ENCODE measurements at regions not wholly inside any gene's neighbourhood (a gene's known extent, or its start where the extent isn't known, plus 50 kb on each side); places are given as distances from the start of the nearest gene placed in this dataset.

- no peak for DNase-seq
These were observed 990.0 kb downstream of the KCNT2 start for GRCh38 chr1:195618287-195618686.

GRCh38 chr1:195617106-195617505 is 991.1 kb downstream of the KCNT2 start:
- no peak for DNase-seq

GRCh38 chr1:195608883-195609282 is 999.4 kb downstream of the KCNT2 start:
- no peak for DNase-seq

- no peak for DNase-seq
These were observed 1001.8 kb downstream of the KCNT2 start for GRCh38 chr1:195606483-195606882.

DNA sequence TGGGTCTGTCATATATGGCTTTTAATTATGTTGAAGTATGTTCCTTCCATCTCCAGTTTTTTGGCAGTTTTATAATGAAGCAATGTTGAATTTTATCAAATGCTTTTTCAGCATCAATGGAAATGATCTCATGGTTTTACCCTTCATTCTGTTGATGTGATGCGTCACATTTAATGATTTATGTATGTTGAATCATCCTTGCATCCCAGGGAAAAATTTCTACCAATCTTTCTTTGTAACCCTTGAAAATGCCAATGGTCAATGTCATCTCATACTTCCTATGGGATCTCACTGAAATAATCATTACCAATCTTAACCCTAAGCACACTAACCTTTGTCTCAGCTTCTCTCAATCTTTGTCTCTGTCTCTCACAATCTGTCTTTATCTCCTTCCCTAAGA is 1004.0 kb downstream of the KCNT2 start:
- no peak for DNase-seq

- DNase-seq = no peak
These were observed 1010.3 kb downstream of the KCNT2 start for GRCh38 chr1:195597891-195598290.

DNA sequence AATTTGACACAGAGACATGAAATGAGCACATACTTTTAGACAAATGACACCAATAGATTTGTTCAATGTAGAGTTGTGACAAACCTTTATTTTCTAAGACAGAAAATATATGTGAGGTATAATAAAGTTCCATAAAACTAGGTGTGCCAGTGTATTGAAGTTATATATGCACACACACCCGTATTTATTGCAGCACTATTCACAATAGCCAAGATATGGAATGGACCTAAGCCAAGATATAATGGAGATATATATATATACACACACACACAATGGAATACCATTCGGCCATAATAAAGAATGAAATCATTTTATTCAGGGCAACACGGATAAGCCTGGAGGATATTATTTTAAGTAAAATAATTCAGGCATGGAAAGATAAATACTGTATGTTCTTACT is 1013.5 kb downstream of the KCNT2 start:
- DNase-seq = no peak

GRCh38 chr1:195594322-195594721 is 1013.9 kb downstream of the KCNT2 start:
- DNase-seq = no peak

DNA sequence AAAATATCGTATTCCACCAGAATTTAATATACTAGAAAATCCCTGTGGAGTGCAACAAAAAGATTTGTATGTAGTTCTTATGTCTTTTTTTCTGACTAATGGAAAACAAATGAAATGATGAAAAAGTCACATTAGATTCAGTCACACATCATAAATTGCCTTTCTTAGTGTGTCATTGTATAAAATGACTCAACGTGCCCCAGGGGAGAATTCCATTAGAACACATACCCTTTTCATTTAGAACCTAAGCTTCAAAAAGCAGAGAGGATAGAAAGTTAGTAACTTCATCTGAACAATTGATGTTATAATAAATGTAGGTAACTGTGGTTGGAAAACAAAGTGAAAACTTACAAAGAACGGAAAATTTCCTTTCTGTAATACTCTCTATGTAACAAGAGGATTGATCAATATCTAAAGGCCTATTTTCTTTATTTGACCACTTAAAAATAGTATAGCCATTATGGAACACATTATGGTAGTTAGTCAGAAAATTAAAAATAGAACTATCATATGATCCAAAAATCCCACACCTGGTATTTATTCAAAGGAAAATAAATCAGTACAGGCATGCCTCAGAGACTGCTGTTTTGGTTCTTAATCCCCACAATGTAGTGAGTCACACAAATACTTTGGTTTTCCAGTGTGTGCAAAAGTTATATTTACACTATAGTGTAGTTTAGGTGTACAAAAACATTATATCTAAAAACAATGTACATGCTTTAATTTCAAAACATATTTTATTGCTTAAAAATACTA is 1016.1 kb downstream of the KCNT2 start:
- no peak for DNase-seq

DNA sequence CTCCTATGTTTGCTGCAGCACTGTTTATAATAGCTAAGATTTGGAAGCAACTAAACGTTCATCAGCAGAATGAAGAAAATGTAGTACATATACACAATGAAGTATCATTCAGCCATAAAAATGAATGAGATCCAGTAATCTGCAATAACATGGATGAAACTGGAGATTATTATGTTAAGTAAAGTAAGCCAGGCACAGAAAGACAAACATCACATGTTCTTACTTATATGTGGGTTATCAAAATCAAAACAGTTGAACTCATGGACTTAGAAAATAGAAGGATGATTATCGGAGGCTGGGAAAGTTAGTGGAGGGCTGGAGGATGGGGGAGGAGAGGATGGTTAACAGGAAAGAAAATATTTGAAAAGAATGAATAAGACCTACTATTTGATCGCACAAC is 1017.6 kb downstream of the KCNT2 start:
- no peak for DNase-seq

DNA sequence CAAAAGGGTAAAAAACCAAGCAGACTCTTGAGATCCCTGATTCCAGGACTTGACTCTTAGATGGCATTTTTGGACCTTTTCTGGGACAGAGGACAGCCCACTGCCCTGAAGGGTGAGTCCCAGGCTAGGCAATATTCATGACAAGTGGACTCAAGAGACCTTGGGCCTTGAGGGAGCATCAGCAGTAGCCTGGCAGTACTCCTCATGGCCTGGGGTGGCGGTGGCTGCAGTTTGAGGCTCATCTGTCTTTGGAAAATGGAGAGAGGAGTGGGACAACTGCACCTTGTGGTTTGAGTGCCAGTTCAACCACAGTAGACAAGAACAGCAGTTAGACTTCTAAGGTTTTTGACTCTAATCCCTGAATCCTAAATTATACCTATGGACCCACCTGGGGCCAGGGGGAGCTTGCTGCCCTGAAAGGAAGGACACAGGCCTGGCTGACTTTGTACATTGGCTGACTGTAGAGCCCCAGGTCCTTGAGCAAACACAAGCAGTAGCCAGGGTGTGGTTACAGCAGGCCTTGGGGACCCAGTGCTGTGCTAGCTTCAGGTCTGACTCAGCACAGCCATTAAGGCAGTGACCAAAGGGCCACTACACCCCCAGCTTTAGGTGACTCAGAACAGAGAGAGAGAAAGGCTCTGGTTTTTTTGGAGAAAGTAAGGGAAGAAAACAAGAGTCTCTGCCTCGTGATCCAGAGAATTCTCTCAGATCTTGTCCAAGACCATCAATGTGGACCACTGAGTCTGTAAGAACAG is 1023.2 kb downstream of the KCNT2 start:
- DNase-seq = no peak

- DNase-seq = no peak
These were observed 1027.3 kb downstream of the KCNT2 start for GRCh38 chr1:195580988-195581387.

DNA sequence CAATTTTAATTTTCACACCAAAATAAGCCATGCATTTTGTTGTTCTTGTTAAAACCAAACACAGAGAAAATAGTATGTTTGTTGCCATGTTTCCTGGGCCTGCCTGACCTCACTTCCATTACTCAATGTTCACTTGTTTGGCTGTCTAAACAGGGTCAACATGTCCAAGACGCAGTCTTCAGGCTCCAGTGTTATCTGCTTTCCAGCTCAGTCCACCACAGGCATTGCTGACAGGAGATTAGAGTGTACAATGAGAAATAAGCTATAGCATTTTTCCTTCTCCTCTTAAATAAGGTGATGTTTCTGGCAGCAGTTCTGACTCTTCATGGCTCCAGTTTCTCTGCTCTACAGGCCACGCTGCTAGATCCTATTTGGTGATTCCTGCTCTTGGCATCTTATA is 1030.5 kb downstream of the KCNT2 start:
- DNase-seq = no peak

DNA sequence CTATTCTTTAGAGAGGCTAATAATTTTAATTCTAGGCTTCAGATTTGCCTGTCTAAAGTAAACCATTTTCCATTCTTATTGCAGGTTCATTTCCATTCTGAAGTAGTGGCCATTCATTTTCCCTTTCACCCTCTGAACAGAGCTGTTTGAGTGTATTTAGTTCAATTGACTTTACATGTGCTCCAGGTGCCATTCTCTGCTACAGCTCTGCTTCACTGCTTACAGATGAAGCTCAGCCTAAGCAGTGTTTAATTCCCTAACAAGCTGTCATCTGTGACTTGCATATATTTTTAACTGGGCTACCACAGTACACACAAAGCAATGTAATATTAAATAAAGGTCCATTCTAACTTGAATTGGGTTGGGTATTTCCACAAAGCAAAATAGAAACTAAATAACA is 1031.6 kb downstream of the KCNT2 start:
- DNase-seq = no peak

DNA sequence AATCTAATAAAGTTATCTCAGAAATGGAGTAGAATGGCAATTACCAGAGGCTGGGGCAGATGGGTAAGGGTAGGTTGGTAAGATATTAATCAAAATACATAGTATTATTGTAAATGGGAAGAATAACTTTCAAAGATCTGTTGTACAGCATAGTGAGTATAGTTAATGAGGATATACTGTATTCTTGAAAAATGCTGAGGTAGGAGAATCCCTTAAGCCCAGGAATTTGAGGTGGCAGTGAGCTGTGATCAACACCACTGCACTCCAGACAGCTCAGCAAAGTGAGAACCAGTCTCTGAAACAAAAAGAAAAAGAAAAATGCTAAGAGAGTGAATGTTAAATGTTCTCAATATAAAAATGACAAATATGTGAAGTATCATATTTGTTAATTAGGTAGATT is 1033.7 kb downstream of the KCNT2 start:
- no peak for DNase-seq

DNA sequence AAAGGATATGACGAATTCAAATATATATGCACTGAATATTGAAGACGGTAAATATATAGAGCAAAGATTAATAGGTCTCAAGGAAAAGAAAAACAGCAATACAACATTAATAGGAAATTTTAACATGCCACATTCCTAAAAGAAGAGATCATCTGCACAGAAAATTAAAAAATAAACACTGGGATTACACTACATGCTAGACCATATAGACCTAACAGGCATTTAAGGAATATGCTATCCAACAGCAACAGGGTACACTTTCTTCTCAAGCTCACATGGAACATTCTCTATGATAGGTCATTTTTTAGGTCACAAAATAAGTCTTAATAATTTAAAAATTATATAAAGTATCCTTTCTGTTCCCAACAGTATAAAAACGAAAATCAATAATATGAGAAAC is 1038.3 kb downstream of the KCNT2 start:
- DNase-seq = no peak

GRCh38 chr1:195568389-195568788 is 1039.9 kb downstream of the KCNT2 start:
- DNase-seq = no peak

- no peak for DNase-seq
These were observed 1046.2 kb downstream of the KCNT2 start for GRCh38 chr1:195562074-195562473.

GRCh38 chr1:195550071-195550862 is 1058.0 kb downstream of the KCNT2 start:
- no peak for DNase-seq

DNA sequence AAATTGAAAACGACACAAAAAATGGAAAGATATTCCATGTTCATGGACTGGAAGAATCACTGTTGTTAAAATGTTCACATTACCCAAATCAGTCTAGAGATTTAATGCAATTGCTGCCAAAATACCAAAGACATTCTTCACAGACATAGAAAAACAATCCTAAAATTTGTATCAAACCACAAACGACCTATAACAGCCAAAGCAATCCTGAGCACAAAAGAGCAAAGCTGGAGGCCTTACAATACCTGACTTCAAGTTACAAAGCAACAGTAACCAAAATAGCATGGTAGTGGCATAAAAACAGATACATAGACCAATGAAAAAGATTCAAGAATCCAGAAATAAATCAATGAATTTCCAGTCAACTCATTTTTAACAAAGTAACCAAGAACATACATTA is 1077.3 kb downstream of the KCNT2 start:
- DNase-seq = no peak

GRCh38 chr1:195529881-195530280 is 1078.4 kb downstream of the KCNT2 start:
- DNase-seq = no peak

- DNase-seq = no peak
These were observed 1087.5 kb downstream of the KCNT2 start for GRCh38 chr1:195520757-195521156.

DNA sequence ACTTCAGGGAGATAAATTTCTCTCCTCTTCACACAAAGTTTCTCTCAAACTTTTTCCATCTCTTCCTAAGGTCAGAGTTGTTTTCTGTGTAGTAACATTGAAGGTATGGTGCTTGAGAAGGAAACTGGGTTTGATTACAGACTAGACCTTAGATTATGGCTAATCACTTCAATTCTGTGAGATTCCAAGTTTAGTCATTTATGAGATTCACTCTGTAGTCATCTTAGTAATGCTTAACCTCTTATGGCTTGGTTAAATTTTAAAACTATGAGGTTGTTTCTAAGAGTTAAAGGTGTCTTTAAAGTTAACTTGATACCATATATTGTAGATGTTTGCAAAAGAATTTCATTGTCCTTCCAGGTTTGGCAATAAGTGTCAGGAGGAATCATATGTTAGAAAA is 1092.2 kb downstream of the KCNT2 start:
- no peak for DNase-seq

DNA sequence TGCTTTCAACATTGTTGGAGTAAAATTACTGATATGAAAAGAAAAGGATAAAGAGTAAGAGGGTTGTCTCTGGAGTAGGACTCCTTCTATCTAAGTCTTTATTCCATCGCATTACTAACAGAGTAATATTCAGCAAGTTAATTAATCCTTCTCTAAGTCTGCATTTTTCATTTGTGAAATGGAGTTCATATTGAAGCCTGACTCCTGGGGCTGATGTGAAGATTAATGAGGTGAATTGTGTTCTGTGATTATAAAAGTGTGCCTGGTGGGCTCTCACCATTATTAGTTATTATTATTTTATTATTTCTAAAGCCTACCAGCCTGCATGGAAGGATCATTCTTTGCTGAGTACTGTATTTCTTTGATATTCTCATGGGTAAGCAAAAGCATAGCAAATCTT is 1096.7 kb downstream of the KCNT2 start:
- DNase-seq = no peak

All from activated naive CD4-positive, alpha-beta T cell treated with Interleukin-2 at 50 U/mL for 16 hours (primary cell).